ENCODE measurements at regions not wholly inside any gene's neighbourhood (a gene's known extent, or its start where the extent isn't known, plus 50 kb on each side); places are given as distances from the start of the nearest gene placed in this dataset.
A peak's percentile ranks its signal among the peaks of the same experiment; 100 is the strongest.

GRCh38 chr13:87837946-87838345, 166.8 kb downstream of the SLITRK5 start:
- H3K9me3 Mint-ChIP-seq, result no peaks in the 10 kb centered on the region
- no peaks in the 10 kb centered on the region for H3K4me1 Mint-ChIP-seq
- no peak overlapping the region for H3K27ac Mint-ChIP-seq
- no peaks in the 10 kb centered on the region for H3K36me3 Mint-ChIP-seq (ENCODE audit: low read depth)
- H3K27me3 Mint-ChIP-seq (ENCODE audit: low read depth, poor library complexity), result no peaks in the 10 kb centered on the region
- H3K4me3 Mint-ChIP-seq, result no peak overlapping the region
- no peak for DNase-seq
- TF ChIP-seq, protein P1, sequence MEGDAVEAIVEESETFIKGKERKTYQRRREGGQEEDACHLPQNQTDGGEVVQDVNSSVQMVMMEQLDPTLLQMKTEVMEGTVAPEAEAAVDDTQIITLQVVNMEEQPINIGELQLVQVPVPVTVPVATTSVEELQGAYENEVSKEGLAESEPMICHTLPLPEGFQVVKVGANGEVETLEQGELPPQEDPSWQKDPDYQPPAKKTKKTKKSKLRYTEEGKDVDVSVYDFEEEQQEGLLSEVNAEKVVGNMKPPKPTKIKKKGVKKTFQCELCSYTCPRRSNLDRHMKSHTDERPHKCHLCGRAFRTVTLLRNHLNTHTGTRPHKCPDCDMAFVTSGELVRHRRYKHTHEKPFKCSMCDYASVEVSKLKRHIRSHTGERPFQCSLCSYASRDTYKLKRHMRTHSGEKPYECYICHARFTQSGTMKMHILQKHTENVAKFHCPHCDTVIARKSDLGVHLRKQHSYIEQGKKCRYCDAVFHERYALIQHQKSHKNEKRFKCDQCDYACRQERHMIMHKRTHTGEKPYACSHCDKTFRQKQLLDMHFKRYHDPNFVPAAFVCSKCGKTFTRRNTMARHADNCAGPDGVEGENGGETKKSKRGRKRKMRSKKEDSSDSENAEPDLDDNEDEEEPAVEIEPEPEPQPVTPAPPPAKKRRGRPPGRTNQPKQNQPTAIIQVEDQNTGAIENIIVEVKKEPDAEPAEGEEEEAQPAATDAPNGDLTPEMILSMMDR (IDR thresholded peaks at IDR 0.05), result no peak

- TF ChIP-seq, protein P1 (IDR thresholded peaks at IDR 0.05), result no peak
- no peak for DNase-seq
- Mint-ChIP-seq H3K9me3 (no peaks in the 10 kb centered on the region), H3K27me3 (ENCODE audit: low read depth, poor library complexity) (peaks cover 4% of the 10 kb centered on the region), H3K27ac (no peak overlapping the region), H3K4me3 (no peak overlapping the region), H3K36me3 (ENCODE audit: low read depth) (no peaks in the 10 kb centered on the region), H3K4me1 (no peaks in the 10 kb centered on the region)
Observed at GRCh38 chr13:87851410-87851809, 180.2 kb downstream of the SLITRK5 start.

DNA sequence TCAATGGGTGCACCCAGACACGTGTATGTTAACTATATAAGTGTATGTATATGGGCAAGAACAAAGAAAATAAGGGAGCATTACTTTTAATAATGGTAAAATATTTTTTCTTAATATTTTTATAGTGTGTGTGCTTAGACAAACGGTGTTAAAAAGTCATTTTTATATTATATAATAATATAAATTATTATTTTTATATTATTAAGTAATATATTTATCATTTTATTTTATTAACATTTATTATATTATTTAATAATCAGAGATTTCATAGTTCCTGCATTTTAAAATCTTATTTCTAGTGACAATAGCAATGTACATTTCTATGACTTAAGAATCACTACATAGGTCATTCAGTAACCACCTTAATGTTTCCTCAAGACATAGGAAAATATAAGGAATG, 184.4 kb downstream of the SLITRK5 start:
- Mint-ChIP-seq H3K9me3 (no peaks in the 10 kb centered on the region), H3K27me3 (ENCODE audit: low read depth, poor library complexity) (no peaks in the 10 kb centered on the region), H3K4me1 (no peaks in the 10 kb centered on the region), H3K36me3 (ENCODE audit: low read depth) (no peaks in the 10 kb centered on the region), H3K4me3 (no peak overlapping the region), H3K27ac (no peak overlapping the region)
- DNase-seq, result no peak
- TF ChIP-seq, protein P1 (IDR thresholded peaks at IDR 0.05), result no peak

- Mint-ChIP-seq H3K9me3 (no peaks in the 10 kb centered on the region), H3K4me1 (no peaks in the 10 kb centered on the region), H3K27me3 (ENCODE audit: low read depth, poor library complexity) (no peaks in the 10 kb centered on the region), H3K27ac (no peak overlapping the region), H3K4me3 (no peak overlapping the region), H3K36me3 (ENCODE audit: low read depth) (no peaks in the 10 kb centered on the region)
- no peak for DNase-seq
- TF ChIP-seq, protein P1 (IDR thresholded peaks at IDR 0.05), result no peak
Observed at GRCh38 chr13:87859261-87859660, 188.1 kb downstream of the SLITRK5 start.

DNA sequence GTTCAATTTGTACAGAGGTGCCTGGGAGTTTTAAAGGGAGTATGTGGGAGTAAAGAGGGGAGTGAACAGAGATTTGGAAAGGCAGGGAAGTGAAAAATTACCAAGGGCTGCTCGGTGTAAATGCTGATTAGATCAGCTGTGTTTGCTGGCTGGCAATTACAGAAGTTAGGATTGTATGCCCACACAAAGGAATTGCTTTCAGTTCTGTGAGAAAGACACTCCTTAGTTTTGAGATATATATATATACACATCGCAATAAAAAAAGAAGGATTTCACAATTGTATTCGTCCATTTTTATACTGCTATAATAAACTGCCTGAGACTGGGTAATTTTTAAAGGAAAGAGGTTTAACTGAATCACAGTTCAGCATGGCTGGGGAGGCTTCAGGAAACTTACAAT, 196.3 kb downstream of the SLITRK5 start:
- H3K27me3 Mint-ChIP-seq (ENCODE audit: low read depth, poor library complexity), result no peaks in the 10 kb centered on the region
- H3K4me3 Mint-ChIP-seq, result no peak overlapping the region
- H3K36me3 Mint-ChIP-seq (ENCODE audit: low read depth), result no peaks in the 10 kb centered on the region
- peak overlapping the region; percentile 18 for H3K27ac Mint-ChIP-seq
- no peaks in the 10 kb centered on the region for H3K9me3 Mint-ChIP-seq
- TF ChIP-seq, protein P1 (IDR thresholded peaks at IDR 0.05), result no peak
- peaks cover 7% of the 10 kb centered on the region for H3K4me1 Mint-ChIP-seq
- no peak for DNase-seq

- no peak for DNase-seq
- Mint-ChIP-seq H3K9me3 (no peaks in the 10 kb centered on the region), H3K36me3 (ENCODE audit: low read depth) (no peaks in the 10 kb centered on the region), H3K27me3 (ENCODE audit: low read depth, poor library complexity) (no peaks in the 10 kb centered on the region), H3K4me3 (no peak overlapping the region), H3K27ac (no peak overlapping the region), H3K4me1 (peaks cover 7% of the 10 kb centered on the region)
- TF ChIP-seq, protein P1 (IDR thresholded peaks at IDR 0.05), result no peak
Observed at GRCh38 chr13:87868731-87869130, 197.6 kb downstream of the SLITRK5 start.
